GM20000 (cell line): ENCODE measurements at regions not wholly inside any gene's neighbourhood (a gene's known extent, or its start where the extent isn't known, plus 50 kb on each side); places are given as distances from the start of the nearest gene placed in this dataset.

Experiments used
- DNase-seq: peaks from one replicate; pipeline ENCODE4 v3.0.0; 2012; ENCODE audit warnings: low spot score
- CTCF ChIP-seq: IDR thresholded peaks from 2 replicates; pipeline ENCODE4 v1.5.1; 2012; ENCODE audit warnings: mild to moderate bottlenecking, control low read depth; ENCODE audit errors: extremely low read depth, missing control alignments

GRCh38 chr17:54220829-54221228, 398.1 kb downstream of the KIF2B start:
- no peak for TF ChIP-seq CTCF
- DNase-seq = no peak

- DNase-seq = no peak
- TF ChIP-seq CTCF = no peak
Measured at GRCh38 chr17:54221499-54221898, 398.8 kb downstream of the KIF2B start.

- TF ChIP-seq CTCF = no peak
- DNase-seq = no peak
Measured at GRCh38 chr17:54235571-54235970, 412.8 kb downstream of the KIF2B start.

- no peak for TF ChIP-seq CTCF
- no peak for DNase-seq
Measured at GRCh38 chr17:54237911-54238515, 415.3 kb downstream of the KIF2B start.

- no peak for TF ChIP-seq CTCF
- no peak for DNase-seq
Measured at GRCh38 chr17:54239291-54239690, 416.6 kb downstream of the KIF2B start.

GRCh38 chr17:54255696-54256095, 433.0 kb downstream of the KIF2B start:
- no peak for TF ChIP-seq CTCF
- no peak for DNase-seq

- DNase-seq = no peak
- TF ChIP-seq CTCF = no peak
Measured at GRCh38 chr17:54256401-54256929, 433.7 kb downstream of the KIF2B start.
